Duodenal mucosa (tissue), 2 donors: ENCODE measurements at regions not wholly inside any gene's neighbourhood (a gene's known extent, or its start where the extent isn't known, plus 50 kb on each side); places are given as distances from the start of the nearest gene placed in this dataset.

Experiments used
- H3K27ac ChIP-seq: one replicate; pipeline ENCODE4 v1.7.0; 2013; ENCODE audit warnings: low read depth, low read length
- H3K27me3 ChIP-seq, 2 donors: one replicate each; pipeline ENCODE4 v1.7.0; 2013; ENCODE audit warnings: low read length in 2 of 2, control low read depth in 1 of 2; ENCODE audit not compliant: insufficient read depth in 2 of 2, control insufficient read depth in 1 of 2
- H3K36me3 ChIP-seq, 2 donors: one replicate each; pipeline ENCODE4 v1.7.0; 2013; ENCODE audit warnings: low read length in 2 of 2, control low read depth in 1 of 2; ENCODE audit not compliant: insufficient read depth in 2 of 2, control insufficient read depth in 1 of 2
- H3K4me1 ChIP-seq, 2 donors: one replicate each; pipeline ENCODE4 v1.7.0; 2013; ENCODE audit warnings: low read length in 2 of 2, control low read depth in 1 of 2; ENCODE audit not compliant: insufficient read depth in 2 of 2, control insufficient read depth in 1 of 2
- H3K4me3 ChIP-seq, 2 donors: one replicate each; pipeline ENCODE4 v1.7.0; 2013; ENCODE audit warnings: low read length in 2 of 2, low read depth in 1 of 2
- H3K9ac ChIP-seq, 2 donors: one replicate each; pipeline ENCODE4 v1.7.0; 2013; ENCODE audit warnings: low read length in 2 of 2, low read depth in 1 of 2
- H3K9me3 ChIP-seq, 2 donors: one replicate each; pipeline ENCODE4 v1.7.0; 2013; ENCODE audit warnings: low read length in 2 of 2, control low read depth in 1 of 2; ENCODE audit not compliant: control insufficient read depth in 1 of 2

GRCh38 chr5:167732499-167732898 is 558.9 kb upstream of the WWC1 start:
- Histone ChIP-seq H3K4me1 (no peaks in the 10 kb centered on the region), H3K27ac (no peak overlapping the region), H3K27me3 (no peaks in the 10 kb centered on the region), H3K9me3 (no peaks in the 10 kb centered on the region), H3K4me3 (no peak overlapping the region), H3K9ac (no peak overlapping the region), H3K36me3 (no peaks in the 10 kb centered on the region)

GRCh38 chr5:167736992-167737391 is 554.5 kb upstream of the WWC1 start:
- Histone ChIP-seq H3K4me3 (no peak overlapping the region), H3K27me3 (no peaks in the 10 kb centered on the region), H3K27ac (no peak overlapping the region), H3K9ac (no peak overlapping the region), H3K4me1 (no peaks in the 10 kb centered on the region), H3K36me3 (no peaks in the 10 kb centered on the region), H3K9me3 (no peaks in the 10 kb centered on the region)

GRCh38 chr5:167743695-167744464 is 547.6 kb upstream of the WWC1 start:
- Histone ChIP-seq H3K9ac (no peak overlapping the region), H3K4me3 (no peak overlapping the region), H3K27me3 (no peaks in the 10 kb centered on the region), H3K27ac (no peak overlapping the region), H3K4me1 (no peaks in the 10 kb centered on the region), H3K9me3 (no peaks in the 10 kb centered on the region), H3K36me3 (no peaks in the 10 kb centered on the region)

GRCh38 chr5:167745868-167746267 is 545.6 kb upstream of the WWC1 start:
- no peaks in the 10 kb centered on the region for H3K9me3 ChIP-seq
- no peaks in the 10 kb centered on the region for H3K27me3 ChIP-seq
- H3K27ac ChIP-seq: no peak overlapping the region
- H3K36me3 ChIP-seq: no peaks in the 10 kb centered on the region
- no peaks in the 10 kb centered on the region for H3K4me1 ChIP-seq
- no peak overlapping the region for H3K9ac ChIP-seq
- H3K4me3 ChIP-seq: no peak overlapping the region

- Histone ChIP-seq H3K36me3 (no peaks in the 10 kb centered on the region), H3K27me3 (no peaks in the 10 kb centered on the region), H3K9ac (no peak overlapping the region), H3K9me3 (no peaks in the 10 kb centered on the region), H3K27ac (no peak overlapping the region), H3K4me1 (no peaks in the 10 kb centered on the region), H3K4me3 (no peak overlapping the region)
Observed at GRCh38 chr5:167750586-167750985, 540.9 kb upstream of the WWC1 start.

GRCh38 chr5:167752936-167753335 is 538.5 kb upstream of the WWC1 start:
- H3K9me3 ChIP-seq: no peaks in the 10 kb centered on the region
- H3K36me3 ChIP-seq: no peaks in the 10 kb centered on the region
- H3K9ac ChIP-seq: no peak overlapping the region
- H3K27ac ChIP-seq: no peak overlapping the region
- no peaks in the 10 kb centered on the region for H3K27me3 ChIP-seq
- H3K4me1 ChIP-seq: no peaks in the 10 kb centered on the region
- H3K4me3 ChIP-seq: no peak overlapping the region

GRCh38 chr5:167753725-167754490 is 537.5 kb upstream of the WWC1 start:
- no peak overlapping the region for H3K27ac ChIP-seq
- no peaks in the 10 kb centered on the region for H3K9me3 ChIP-seq

GRCh38 chr5:167754501-167755021 is 536.9 kb upstream of the WWC1 start:
- H3K9me3 ChIP-seq: no peaks in the 10 kb centered on the region
- no peak overlapping the region for H3K27ac ChIP-seq
- H3K36me3 ChIP-seq: no peaks in the 10 kb centered on the region
- H3K9ac ChIP-seq: no peak overlapping the region
- no peaks in the 10 kb centered on the region for H3K4me1 ChIP-seq
- H3K27me3 ChIP-seq: no peaks in the 10 kb centered on the region
- H3K4me3 ChIP-seq: no peak overlapping the region

More at GRCh38 chr5:167753725-167754490, 537.5 kb upstream of the WWC1 start:
- Histone ChIP-seq H3K36me3 (no peaks in the 10 kb centered on the region), H3K9ac (no peak overlapping the region), H3K27me3 (no peaks in the 10 kb centered on the region), H3K4me1 (no peaks in the 10 kb centered on the region), H3K4me3 (no peak overlapping the region)

- Histone ChIP-seq H3K27ac (no peak overlapping the region), H3K9ac (no peak overlapping the region), H3K4me1 (no peaks in the 10 kb centered on the region), H3K9me3 (no peaks in the 10 kb centered on the region), H3K27me3 (no peaks in the 10 kb centered on the region), H3K4me3 (no peak overlapping the region), H3K36me3 (no peaks in the 10 kb centered on the region)
Observed at GRCh38 chr5:167755420-167755819, 536.0 kb upstream of the WWC1 start.

- no peak overlapping the region for H3K27ac ChIP-seq
- H3K4me1 ChIP-seq: no peaks in the 10 kb centered on the region
- H3K9ac ChIP-seq: no peak overlapping the region
- H3K9me3 ChIP-seq: no peaks in the 10 kb centered on the region
- no peak overlapping the region for H3K4me3 ChIP-seq
- H3K27me3 ChIP-seq: no peaks in the 10 kb centered on the region
- H3K36me3 ChIP-seq: no peaks in the 10 kb centered on the region
Observed at GRCh38 chr5:167759057-167759821, 532.2 kb upstream of the WWC1 start.
